ENCODE measurements at regions not wholly inside any gene's neighbourhood (a gene's known extent, or its start where the extent isn't known, plus 50 kb on each side); places are given as distances from the start of the nearest gene placed in this dataset.
A peak's percentile ranks its signal among the peaks of the same experiment; 100 is the strongest.

GRCh38 chr7:96418581-96418980, 96.7 kb upstream of the SLC25A13 start:
- TF ChIP-seq CTCF (IDR thresholded peaks at IDR 0.05): no peak

- TF ChIP-seq CTCF (IDR thresholded peaks at IDR 0.05): no peak
Observed at GRCh38 chr7:96417784-96418183, 95.9 kb upstream of the SLC25A13 start.

GRCh38 chr7:96416599-96416998, 94.7 kb upstream of the SLC25A13 start:
- no peak for TF ChIP-seq CTCF (IDR thresholded peaks at IDR 0.05)

- no peak for TF ChIP-seq CTCF (IDR thresholded peaks at IDR 0.05)
Observed at GRCh38 chr7:96416116-96416515, 94.2 kb upstream of the SLC25A13 start.

- peak; percentile 10; the same call in 1 of the 2 replicates for TF ChIP-seq CTCF (IDR thresholded peaks at IDR 0.05)
Observed at GRCh38 chr7:96415293-96415940, 93.5 kb upstream of the SLC25A13 start.

GRCh38 chr7:96414931-96415292, 93.0 kb upstream of the SLC25A13 start:
- TF ChIP-seq CTCF (IDR thresholded peaks at IDR 0.05): peak; percentile 95

- TF ChIP-seq CTCF (IDR thresholded peaks at IDR 0.05): no peak
Observed at GRCh38 chr7:96410126-96410839, 88.4 kb upstream of the SLC25A13 start.
